GM19395 (cell line): ENCODE measurements at regions not wholly inside any gene's neighbourhood (a gene's known extent, or its start where the extent isn't known, plus 50 kb on each side); places are given as distances from the start of the nearest gene placed in this dataset.
"Not testable (repeated sequence)": the region's sequence is repeated elsewhere in the genome, so short reads cannot be mapped to it uniquely, and the experiment has no call there.

Experiments used
- ATAC-seq: cut with Tn5 transposase; IDR thresholded peaks from one replicate; pipeline ENCODE4 v1.9.1; 2021; ENCODE audit warnings: mild to moderate bottlenecking, moderate library complexity; ENCODE audit not compliant: unreplicated experiment

DNA sequence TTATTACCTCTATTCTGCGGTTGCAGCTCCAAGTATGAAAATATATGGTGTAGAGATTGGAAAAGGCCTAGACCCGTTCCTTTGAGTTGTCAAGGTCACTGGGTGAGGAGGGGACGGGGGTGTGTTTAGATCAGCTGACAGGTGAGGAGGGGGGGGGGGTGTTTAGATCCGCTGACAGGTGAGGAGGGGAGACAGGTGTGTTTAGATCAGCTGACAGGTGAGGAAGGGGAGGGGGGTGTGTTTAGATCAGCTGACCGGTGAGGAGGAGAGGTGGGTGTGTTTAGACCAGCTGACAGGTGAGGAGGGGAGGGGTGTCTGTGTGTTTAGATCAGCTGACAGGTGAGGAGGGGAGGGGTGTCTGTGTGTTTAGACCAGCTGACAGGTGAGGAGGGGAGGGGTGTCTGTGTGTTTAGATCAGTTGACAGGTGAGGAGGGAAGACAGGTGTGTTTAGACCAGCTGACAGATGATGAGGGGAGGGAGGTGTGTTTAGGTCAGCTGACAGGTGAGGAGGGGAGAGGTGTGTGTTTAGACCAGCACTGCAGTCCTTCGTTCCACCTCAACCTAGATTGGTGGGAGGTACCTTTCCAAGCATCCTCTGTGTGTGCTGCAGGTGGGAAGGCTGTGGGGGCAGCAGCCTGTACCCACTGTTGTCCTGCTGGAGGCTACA, 655.0 kb upstream of the ADARB2 start:
- no peak for ATAC-seq

- no peak for ATAC-seq
Measured at GRCh38 chr10:2387672-2388071, 650.3 kb upstream of the ADARB2 start.

DNA sequence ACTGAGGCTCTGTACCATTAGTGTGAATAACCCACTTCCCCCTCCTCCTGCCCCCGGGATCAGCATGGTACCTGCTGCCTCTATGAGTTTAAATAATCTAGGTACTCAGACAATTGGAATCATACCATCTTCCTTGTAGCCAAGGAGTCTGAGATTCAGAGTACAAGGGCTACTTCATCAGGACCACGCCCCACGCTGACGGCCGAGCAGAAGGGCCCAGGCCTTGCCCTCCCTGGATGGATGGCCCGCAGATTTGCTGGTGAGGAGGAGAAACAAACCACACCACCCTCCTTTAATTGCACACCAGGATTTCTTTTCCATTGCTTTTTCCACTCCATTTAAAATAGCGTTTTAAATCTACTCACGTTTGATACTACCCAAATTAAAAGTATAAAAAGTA, 649.9 kb upstream of the ADARB2 start:
- no peak for ATAC-seq

GRCh38 chr10:2380218-2380617, 642.9 kb upstream of the ADARB2 start:
- ATAC-seq: no peak

DNA sequence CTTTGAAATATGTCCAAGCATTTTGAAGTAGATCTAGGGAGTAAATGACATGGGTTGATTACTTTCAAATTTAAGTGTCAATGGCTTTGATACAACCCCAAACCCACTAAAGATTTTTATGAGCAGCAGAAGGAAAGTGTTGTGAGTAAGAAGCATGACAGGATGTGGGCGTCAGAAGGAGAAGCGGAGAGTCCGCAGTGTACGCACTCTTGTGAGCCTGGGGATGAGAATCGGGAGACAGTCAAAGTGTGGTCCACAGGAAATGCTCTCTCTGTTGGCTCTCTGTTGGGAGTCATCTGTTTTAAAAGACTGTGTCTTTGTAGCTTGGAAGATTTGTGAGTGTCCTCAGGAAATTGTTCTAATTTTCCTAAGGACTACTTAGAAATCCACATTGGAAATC, 629.8 kb upstream of the ADARB2 start:
- no peak for ATAC-seq

- ATAC-seq: no peak
Measured at GRCh38 chr10:2366264-2366931, 629.1 kb upstream of the ADARB2 start.

DNA sequence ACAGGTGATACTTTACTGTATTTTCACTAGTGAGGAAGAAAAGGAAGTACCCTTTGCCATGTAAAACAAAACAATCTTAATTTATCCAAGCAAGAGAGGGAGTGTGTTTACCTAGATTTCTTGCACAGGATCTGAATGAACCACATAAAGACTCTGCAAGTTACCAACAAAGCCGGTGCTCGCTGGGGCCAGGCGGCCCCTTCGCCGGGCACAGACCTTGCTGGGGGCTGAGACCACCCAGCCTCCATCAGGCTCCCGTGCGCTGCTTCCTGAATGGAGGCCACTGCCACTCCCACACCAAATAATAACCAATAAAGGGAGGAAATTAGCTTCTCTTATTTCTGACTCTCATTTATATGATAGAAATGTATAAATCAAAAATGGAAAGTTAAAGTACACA, 625.0 kb upstream of the ADARB2 start:
- no peak for ATAC-seq

GRCh38 chr10:2358586-2358985, 621.3 kb upstream of the ADARB2 start:
- ATAC-seq: no peak

DNA sequence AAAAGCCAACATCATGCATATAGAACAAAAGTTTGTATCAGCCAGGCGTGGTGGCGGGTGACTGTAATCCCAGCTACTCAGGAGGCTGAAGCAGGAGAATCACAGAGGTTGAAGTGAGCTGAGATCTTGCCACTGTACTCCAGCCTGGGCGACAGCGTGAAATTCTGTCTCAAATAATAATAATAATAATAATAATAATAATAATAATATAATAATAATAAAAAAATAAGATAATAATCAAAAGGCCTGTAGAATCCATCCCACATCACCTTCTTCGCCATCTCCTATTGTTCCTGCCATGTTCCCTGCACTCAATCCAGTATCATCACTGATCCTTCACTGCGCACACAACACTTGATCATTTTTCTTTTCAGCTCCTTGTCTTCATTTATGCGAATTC, 619.3 kb upstream of the ADARB2 start:
- no peak for ATAC-seq

- no peak for ATAC-seq
Measured at GRCh38 chr10:2351566-2351965, 614.2 kb upstream of the ADARB2 start.

DNA sequence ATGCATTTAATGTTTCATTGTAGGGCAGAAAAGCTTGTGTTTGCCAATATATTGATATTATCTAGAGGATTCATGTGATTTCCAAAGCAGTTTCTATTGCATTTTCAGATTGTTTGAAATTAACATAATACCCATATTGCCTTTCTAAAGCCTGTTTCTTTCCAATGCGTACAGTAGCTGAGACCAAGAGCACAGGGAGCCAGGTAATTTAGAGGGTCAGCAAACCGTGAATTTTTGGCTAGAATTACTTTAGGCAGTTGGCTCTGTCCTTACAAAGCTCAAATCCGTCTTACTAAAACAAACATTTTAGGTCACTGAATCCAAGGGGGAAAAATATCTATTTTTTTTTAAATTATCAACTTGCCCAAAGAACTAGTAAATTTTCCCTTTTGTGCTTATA, 604.9 kb upstream of the ADARB2 start:
- ATAC-seq: no peak

DNA sequence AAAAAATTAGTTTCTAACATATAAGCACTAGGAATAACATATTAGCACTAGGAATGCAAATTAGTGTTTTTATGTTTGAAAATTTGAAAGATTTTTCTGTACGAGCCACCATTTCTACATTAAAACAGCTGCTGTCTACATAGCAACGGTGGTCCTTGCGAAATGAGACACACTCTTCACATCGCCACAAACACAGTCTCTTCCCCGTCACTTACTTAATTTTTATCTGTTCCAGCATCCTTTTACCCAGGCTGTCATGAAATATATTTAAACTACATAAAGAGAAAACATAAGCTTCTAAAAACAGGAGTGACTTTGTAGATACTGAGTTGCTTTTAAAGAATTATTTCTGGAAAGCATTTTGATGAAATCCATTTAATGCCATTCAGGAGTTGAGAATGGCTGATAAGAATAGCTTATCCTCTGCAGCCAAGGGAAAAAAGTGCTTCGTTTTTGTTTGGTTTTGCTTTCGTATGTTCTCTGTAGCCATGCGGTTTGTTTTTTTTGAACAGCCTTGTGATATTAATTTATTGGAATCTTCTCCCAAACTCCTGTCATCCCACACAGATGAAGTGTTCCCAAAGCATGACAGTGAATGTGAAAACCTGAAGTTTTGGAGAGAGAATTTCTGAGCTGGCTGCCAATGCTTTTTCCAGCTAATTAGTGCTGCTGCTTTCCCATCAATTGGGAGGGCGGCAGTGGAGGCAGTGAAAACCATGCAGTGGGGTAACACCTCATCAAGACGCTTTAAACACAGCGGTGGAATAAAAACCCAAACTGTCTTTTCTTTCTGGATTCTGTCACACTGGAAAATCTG, 603.7 kb upstream of the ADARB2 start:
- no peak for ATAC-seq

- no peak for ATAC-seq
Measured at GRCh38 chr10:2335626-2336025, 598.3 kb upstream of the ADARB2 start.

DNA sequence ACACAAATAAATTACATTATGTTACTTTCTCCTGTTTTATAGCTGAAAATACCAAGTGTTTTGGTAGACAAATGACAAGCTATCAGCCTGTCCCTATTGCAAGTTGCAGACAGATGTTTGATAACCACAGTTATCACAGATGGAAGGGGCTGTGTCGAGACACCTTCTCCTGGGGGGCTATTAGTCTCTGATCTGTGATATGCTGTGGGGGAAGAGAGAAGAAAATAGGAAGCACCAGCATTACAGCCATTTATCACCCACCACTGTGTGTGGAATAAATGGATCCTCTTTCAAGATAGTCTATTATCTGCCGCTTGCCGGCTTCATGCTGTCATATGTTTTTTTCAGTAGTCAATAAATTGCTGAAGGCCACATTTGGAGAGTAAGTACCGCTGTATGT, 597.2 kb upstream of the ADARB2 start:
- ATAC-seq: no peak

DNA sequence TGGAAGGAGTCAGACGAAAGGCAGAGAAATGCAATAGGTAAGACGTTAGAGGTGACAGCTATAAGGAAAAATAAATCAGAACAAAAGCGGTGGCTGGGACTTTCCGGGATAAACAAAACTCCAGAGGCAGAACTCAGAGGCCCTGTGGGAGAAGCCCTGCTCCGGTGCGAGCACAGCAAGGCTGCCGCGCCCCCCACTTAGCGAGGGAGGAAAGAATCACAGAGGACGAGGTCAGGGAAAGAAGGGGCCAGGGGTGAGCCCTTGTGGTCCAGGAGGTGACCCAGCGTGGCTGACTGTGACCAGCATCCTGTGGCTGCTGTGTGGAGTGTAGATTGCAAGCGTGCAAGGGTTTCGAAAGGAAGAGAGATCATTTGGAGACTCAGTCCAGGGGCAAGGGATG, 591.8 kb upstream of the ADARB2 start:
- no peak for ATAC-seq

DNA sequence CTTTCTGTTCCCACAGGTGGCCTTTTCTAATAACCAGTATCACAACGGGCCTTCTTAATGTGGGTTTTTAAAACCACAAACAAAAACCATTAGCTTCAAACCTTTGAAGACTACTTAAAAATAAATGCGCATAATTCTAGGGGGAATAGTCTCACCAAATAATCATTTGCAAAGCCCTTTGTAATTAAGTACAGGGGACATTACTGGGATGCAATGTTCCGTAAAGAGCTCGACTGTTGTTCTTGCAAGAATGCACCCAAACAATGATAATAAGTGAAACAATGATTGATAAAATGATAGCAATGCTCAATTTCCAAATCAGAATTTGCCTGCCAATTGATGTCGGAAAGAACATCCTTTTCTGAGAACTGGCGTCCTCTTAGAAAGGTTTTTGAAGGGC, 589.1 kb upstream of the ADARB2 start:
- no peak for ATAC-seq

DNA sequence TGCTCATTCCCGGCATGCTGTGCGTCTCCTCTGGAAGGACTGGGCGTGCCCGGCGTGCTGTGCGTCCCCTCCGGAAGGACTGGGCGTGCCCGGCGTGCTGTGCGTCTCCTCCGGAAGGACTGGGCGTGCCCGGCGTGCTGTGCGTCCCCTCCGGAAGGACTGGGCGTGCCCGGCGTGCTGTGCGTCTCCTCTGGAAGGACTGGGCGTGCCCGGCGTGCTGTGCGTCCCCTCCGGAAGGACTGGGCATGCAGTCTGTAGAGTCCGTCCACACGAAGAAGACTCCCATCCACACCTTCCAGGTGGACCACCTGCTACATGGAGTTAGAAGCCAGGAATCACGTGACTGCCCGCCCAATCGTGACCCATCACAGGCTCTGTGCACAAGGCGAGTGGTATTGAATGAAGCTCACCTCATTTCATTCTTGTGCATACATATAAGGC, 577.7 kb upstream of the ADARB2 start:
- not testable (repeated sequence) for ATAC-seq

DNA sequence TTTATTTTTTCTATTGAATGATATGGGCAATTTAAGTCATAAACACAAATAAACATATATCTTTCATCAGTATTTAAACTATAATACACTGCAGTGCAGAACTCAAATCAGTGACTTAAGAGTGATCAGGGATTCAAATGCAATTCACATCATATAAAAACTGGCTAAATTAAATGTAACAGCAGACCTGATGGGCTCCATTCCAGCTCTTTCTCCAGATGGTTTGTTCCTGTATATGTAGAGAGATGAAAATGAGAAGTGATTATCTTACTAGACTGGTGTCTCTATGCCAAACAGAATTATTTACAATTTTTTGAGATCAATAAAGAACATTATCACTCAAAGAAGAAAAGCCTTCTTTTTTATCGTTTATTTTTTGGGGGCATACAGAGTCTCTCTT, 568.8 kb upstream of the ADARB2 start:
- ATAC-seq: no peak

GRCh38 chr10:2303169-2303568, 565.8 kb upstream of the ADARB2 start:
- no peak for ATAC-seq

DNA sequence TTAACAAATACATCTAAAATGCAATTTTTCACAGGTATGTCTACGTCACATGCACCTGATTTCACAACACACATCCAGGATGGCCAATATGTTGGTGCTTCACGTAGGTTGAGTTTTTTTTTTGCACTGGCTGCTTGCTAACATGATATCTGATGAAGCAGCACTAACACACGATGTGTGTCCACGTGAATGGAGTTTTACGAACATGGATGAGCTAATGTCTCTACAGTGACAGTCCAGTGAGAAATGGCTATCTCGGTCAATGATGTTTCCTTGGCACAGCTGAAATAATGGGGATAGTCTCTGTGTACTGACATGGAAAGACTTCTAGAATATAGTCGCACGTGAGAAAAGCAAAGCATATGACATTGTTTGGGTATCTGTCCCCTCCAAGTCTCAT, 563.9 kb upstream of the ADARB2 start:
- ATAC-seq: no peak

GRCh38 chr10:2300231-2300630, 562.9 kb upstream of the ADARB2 start:
- no peak for ATAC-seq
